Endodermal cell (in vitro differentiated cells): ENCODE measurements at regions not wholly inside any gene's neighbourhood (a gene's known extent, or its start where the extent isn't known, plus 50 kb on each side); places are given as distances from the start of the nearest gene placed in this dataset.
A peak's percentile ranks its signal among the peaks of the same experiment; 100 is the strongest.
"Not testable (repeated sequence)": the region's sequence is repeated elsewhere in the genome, so short reads cannot be mapped to it uniquely, and the experiment has no call there.

ENCODE experiments used
- DNase-seq: peaks from one replicate; pipeline ENCODE4 v3.0.0-alpha.2; 2017
- H3K27ac ChIP-seq: 2 replicates; pipeline ENCODE4 v1.5.1; 2013; ENCODE audit warnings: mild to moderate bottlenecking, low read depth, low read length, moderate library complexity
- H3K27me3 ChIP-seq: 2 replicates; pipeline ENCODE4 v1.6.1; 2013; ENCODE audit warnings: mild to moderate bottlenecking, low read length, moderate library complexity; ENCODE audit not compliant: insufficient read depth, control insufficient read depth, poor library complexity, severe bottlenecking
- H3K36me3 ChIP-seq: 2 replicates; pipeline ENCODE4 v1.7.0; 2013; ENCODE audit warnings: mild to moderate bottlenecking, low read length, moderate library complexity; ENCODE audit not compliant: control insufficient read depth, insufficient read depth
- H3K4me1 ChIP-seq: one replicate; pipeline ENCODE4 v1.7.0; 2013; ENCODE audit warnings: low read length; ENCODE audit not compliant: control insufficient read depth, insufficient read depth
- H3K4me3 ChIP-seq: 2 replicates; pipeline ENCODE4 v1.5.1; 2013; ENCODE audit warnings: mild to moderate bottlenecking, low read length, moderate library complexity
- H3K9ac ChIP-seq: 2 replicates; pipeline ENCODE4 v1.6.1; 2013; ENCODE audit warnings: mild to moderate bottlenecking, low read length, moderate library complexity; ENCODE audit not compliant: poor library complexity, severe bottlenecking; ENCODE audit errors: extremely low read depth
- H3K9me3 ChIP-seq: 2 replicates; pipeline ENCODE4 v1.6.1; 2013; ENCODE audit warnings: mild to moderate bottlenecking, low read length, moderate library complexity; ENCODE audit not compliant: control insufficient read depth
- H3K27ac Mint-ChIP-seq: 2 replicates; pipeline ENCODE4 v1.8.0; 2020; ENCODE audit warnings: mixed read lengths
- H3K27me3 Mint-ChIP-seq: 2 replicates; pipeline ENCODE4 v1.8.0; 2021; ENCODE audit warnings: mild to moderate bottlenecking, mixed read lengths; ENCODE audit not compliant: insufficient read depth
- H3K36me3 Mint-ChIP-seq: 2 replicates; pipeline ENCODE4 v1.8.0; 2020; ENCODE audit warnings: low read depth, mixed read lengths
- H3K4me1 Mint-ChIP-seq: 2 replicates; pipeline ENCODE4 v1.8.0; 2020; ENCODE audit warnings: mixed read lengths
- H3K4me3 Mint-ChIP-seq: 2 replicates; pipeline ENCODE4 v1.8.0; 2020; ENCODE audit warnings: mild to moderate bottlenecking, moderate library complexity, mixed read lengths
- H3K9me3 Mint-ChIP-seq: 2 replicates; pipeline ENCODE4 v1.8.0; 2020; ENCODE audit warnings: mild to moderate bottlenecking, mixed read lengths
- CTCF ChIP-seq: fragments of 200-600 bp; sonication (generic); conservative IDR thresholded peaks from 2 replicates; pipeline ENCODE4 v1.5.0; 2021; ENCODE audit warnings: antibody characterized with exemption, mild to moderate bottlenecking
- WGBS, 2 experiments: methylation state at CpG; one replicate each; pipeline versions ENCODE4 v1.1.5 to v1.1.7; 2013; ENCODE audit warnings: missing lambda C conversion rate in 2 of 2, mixed read lengths in 1 of 2; ENCODE audit not compliant: insufficient coverage in 1 of 2, insufficient read length in 1 of 2; 5-methylcytosine and 5-hydroxymethylcytosine counted together

DNA sequence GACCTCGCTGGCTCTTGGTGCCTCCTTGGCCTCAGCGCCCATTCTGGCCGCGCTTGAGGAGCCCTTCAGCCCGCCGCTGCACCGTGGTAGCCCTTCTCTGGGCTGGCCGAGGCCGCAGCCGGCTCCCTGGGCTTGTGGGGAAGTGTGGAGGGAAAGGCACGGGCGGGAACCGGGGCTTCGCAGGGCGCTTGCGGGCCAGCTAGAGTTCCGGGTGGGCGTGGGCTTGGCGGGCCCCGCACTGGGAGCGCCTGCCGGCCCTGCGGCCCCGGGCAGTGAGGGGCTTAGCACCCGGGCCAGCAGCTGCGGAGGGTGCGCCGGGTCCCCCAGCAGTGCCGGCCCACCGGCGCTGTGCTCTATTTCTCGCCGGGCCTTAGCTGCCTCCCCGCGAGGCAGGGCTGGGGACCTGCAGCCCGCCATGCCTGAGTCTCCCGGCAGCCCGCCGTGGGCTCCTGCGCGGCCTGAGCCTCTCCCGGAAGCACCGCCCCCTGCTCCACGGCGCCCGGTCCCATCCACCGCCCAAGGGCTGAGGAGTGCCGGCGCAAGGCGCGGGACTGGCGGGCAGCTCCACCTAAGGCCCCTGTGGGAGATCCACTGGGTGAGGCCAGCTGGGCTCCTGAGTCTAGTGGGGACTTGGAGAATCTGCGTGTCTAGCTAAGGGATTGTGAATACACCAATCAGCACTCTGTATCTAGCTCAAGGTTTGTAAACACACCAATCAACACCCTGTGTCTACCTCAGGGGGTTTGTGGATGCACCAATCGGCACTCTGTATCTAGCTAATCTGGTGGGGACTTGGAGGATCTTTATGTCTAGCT, 141.1 kb downstream of the SLCO4C1 start:
- Mint-ChIP-seq H3K36me3 (peaks cover 14% of the 10 kb centered on the region), H3K9me3 (peaks cover 10% of the 10 kb centered on the region), H3K4me3 (peak overlapping the region; percentile 52)
- not testable (repeated sequence) for H3K27ac Mint-ChIP-seq, H3K27me3 ChIP-seq, H3K4me3 ChIP-seq, H3K27ac ChIP-seq, H3K4me1 Mint-ChIP-seq, H3K27me3 Mint-ChIP-seq, H3K4me1 ChIP-seq, H3K9ac ChIP-seq, H3K9me3 ChIP-seq, H3K36me3 ChIP-seq
- 90 to 100% methylated on average over 7 to 54 of the region's 54 CpGs for WGBS, 2 experiments
- peak; percentile 62 for DNase-seq

GRCh38 chr5:102154291-102154690, 141.8 kb downstream of the SLCO4C1 start:
- DNase-seq = no peak
- H3K4me1 ChIP-seq = no peaks in the 10 kb centered on the region
- H3K27ac ChIP-seq = no peak overlapping the region
- peaks cover 10% of the 10 kb centered on the region for H3K9me3 Mint-ChIP-seq
- peaks cover 12% of the 10 kb centered on the region for H3K36me3 Mint-ChIP-seq
- no peak overlapping the region for H3K9ac ChIP-seq
- no peaks in the 10 kb centered on the region for H3K9me3 ChIP-seq
- H3K27ac Mint-ChIP-seq = no peak overlapping the region
- H3K36me3 ChIP-seq = no peaks in the 10 kb centered on the region
- no peak overlapping the region for H3K4me3 ChIP-seq
- peak overlapping the region; percentile 52 for H3K4me3 Mint-ChIP-seq
- TF ChIP-seq CTCF = no peak
- WGBS, 2 experiments = 100% methylated on average over 2 of the region's 2 CpGs; no CpG with 5 or more reads in 1 of the 2 experiments
- H3K4me1 Mint-ChIP-seq = peaks cover 3% of the 10 kb centered on the region
- no peaks in the 10 kb centered on the region for H3K27me3 ChIP-seq
- no peaks in the 10 kb centered on the region for H3K27me3 Mint-ChIP-seq

DNA sequence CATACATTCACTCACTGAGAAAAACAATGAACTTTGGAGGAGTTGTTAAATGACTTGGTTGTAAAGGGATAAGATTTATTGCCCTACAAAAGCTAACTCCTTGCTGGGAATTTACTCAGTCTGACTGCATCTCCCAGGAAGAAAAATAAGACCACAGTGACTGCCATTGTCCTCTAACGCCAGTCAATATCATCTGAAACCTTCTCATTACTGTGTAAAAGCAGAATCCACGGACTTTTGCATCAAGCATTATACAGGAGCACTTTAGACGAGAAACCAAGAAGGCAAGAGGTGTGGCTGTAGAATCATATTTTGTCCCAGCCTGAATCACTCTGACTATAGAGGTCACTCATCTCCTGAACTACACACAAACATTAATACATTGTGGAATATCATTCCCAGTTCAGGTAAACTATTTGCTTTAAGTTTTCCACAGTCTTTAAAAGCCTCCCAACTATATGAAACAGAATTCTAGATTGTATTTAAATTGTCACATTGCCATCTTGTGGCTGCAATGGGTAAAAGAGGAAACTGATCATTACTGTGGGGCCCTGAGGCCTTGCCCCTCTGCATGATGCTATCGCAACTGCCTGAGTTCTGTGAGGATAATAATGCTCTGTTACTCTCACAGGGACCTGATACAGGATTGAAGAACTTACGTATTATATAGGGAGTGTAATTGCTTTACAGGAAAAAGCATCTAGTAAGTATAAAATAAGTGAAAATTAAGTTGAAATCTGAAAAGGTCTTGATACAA, 142.9 kb downstream of the SLCO4C1 start:
- DNase-seq = peak; percentile 60
- Histone ChIP-seq H3K27ac (no peak overlapping the region), H3K27me3 (no peaks in the 10 kb centered on the region), H3K9me3 (no peaks in the 10 kb centered on the region), H3K4me3 (no peak overlapping the region), H3K9ac (no peak overlapping the region), H3K4me1 (no peaks in the 10 kb centered on the region), H3K36me3 (no peaks in the 10 kb centered on the region)
- TF ChIP-seq CTCF = peak; percentile 84
- Mint-ChIP-seq H3K27ac (no peak overlapping the region), H3K27me3 (no peaks in the 10 kb centered on the region), H3K4me3 (no peak overlapping the region), H3K9me3 (peaks cover 10% of the 10 kb centered on the region), H3K36me3 (peaks cover 14% of the 10 kb centered on the region), H3K4me1 (peaks cover 3% of the 10 kb centered on the region)
- WGBS, 2 experiments = 38 to 61% methylated on average over 1 to 5 of the region's 5 CpGs
